ENCODE measurements at regions not wholly inside any gene's neighbourhood (a gene's known extent, or its start where the extent isn't known, plus 50 kb on each side); places are given as distances from the start of the nearest gene placed in this dataset.
"Not testable (repeated sequence)": the region's sequence is repeated elsewhere in the genome, so short reads cannot be mapped to it uniquely, and the experiment has no call there.

DNA sequence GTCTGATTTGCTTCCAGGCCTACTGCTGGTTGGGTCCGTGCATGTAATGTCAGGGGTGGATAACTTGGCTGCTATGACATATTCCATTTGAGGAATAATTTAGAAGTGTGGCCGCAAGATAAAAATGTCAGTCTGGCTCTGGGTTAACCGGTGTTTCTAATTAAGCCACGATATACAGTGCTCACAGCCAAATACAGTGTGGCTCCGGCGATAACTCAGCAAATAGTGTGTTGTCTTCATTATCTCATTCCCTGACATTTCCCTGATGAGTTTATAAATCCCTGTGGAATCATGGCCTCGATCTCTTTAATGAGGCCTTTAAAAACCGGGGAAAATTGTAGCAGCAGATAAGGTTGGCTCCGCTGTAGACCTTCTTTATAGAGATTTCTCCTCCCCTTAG is 1125.0 kb downstream of the TYW1 start:
- DNase-seq, result no peak

DNA sequence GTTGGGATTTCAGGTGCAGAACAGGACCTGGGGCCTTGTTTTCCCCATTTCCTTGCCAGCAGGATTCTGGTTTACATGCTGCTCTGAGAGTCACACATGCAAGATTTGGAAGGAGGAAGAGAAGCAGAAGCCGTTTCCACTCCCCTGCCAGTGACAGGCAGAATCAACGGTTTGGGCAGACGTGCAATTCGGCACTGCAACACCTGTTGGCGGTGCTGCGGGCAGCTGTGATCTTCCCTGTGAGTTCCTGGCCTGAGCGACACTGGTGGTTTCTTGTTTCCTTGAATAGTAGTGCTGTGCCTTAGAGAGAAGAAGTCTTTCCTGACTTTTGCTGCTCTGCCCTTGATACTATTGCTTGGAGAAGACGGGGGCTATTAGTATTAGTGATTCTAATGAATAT is 1126.2 kb downstream of the TYW1 start:
- DNase-seq, result no peak

DNA sequence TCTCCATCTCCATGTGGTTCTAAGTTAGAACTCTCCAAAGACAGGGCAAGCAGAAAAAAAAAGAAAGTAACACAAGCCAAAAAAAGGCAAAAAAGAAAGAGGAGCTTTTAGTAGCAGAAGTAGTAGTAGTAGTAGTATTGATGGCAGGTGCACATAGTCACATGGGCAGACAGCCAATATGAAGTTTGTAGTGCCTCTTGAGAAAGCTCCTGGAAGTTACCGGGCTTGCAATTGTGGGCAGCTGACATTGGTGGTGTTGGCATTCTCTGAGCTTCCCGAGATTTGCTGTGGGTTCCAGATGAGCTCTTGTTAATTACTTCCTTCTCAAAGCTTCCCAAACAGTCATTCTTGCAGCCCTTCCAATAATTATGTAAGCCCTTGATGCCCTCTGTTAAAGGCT is 1128.5 kb downstream of the TYW1 start:
- no peak for DNase-seq

DNA sequence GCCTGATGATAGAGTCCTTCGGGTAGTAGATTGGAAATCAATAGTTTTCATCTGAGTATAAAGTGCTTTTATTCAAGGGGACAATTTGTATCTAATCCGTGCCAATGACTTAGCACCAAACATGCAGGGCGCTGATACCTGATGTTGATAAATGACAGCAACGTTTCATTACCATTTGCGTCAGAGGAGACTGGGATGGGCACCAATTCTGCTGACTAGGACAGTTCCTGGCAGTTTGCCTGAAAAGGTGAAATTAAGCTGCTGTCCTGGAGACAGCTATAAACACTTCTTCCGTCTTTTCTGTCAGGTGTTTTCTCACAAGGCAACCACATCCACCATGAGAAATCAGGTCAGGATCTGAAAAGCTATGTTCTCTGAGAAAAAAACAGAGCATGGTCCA is 1136.4 kb downstream of the TYW1 start:
- no peak for DNase-seq

DNA sequence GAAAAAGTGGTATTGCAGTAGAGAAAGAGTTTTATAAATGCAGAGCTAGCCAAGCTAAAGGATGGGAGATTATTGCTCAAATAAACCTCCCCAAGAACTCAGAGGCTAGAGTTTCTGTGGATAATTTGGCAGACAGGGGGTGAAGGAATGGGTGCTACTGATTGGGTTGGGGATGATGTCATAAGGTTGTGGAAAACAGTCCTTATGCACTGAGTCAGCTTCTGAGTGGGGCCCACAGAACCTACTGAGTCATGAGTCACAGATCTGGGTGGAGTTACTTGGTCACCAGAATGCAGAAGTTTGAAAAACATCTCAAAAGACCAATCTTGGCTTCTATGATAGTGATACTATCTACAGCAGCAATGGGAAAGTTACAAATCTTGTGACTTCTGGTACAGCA is 1146.7 kb downstream of the TYW1 start:
- DNase-seq, result no peak

DNA sequence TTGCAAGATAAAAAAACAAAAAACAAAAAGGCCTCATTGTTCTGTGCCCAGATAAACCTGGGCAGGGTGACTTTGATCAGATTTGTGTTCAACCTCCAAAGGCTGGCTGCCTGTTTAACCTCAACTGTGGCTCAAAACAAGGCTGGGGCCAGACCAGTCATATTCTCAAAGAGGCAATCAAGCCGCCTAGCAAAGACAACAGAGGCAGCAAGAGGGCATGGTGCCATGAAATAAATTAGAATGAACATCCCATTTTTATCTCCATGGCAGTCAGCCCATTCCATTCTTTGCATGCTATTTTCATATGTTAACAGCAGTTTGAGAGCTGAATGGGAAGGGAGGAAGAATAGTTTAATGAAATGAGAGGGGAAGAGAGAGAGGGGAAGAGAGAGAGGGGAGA is 1150.3 kb downstream of the TYW1 start:
- no peak for DNase-seq

DNA sequence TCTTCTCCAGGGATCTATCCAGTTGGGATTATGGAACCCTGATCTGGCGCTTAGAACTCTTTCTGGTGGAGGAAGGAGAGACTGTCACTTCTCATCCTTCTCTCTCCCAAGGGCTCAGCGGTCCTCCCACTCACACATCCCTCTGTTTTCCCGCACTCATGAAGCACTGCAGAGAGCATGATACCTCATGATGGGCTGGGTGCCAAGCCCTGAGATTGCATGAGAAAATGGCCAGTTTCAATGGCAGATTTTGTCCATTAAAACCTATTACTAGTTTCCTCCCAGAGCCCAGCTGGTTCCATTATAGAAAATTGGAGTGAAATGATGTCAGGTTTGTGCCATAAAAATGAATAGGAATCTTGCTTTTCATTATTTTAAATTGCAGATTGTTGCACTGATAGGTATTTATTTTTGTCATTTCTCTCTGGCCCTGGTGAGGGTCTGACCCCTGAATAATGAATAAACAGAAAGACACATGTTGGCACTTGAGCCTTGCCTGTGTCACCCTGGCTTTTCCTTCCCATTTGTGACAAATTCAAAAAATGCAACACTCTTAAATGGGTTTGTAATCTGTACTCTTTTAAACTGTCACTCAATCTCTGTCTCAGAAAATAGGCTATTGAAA is 1151.1 kb downstream of the TYW1 start:
- DNase-seq, result no peak

DNA sequence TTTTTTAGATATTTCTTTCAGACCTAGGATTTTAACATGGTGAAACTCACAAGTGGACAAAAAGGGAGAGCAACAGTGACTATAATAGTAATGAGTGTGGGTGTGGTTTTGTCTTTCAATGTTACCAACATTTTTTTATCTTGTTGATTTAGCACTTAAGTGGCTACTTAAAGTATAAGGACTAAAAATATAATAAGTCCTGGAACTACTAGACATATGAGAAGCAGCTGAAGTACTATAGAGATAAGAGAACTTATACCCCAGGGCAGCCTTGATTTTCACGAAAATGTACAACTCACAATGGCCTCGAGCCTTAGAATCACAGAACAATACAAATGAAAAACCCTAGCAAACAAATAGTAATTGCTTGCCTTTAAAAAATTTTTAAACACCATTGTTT is 1151.8 kb downstream of the TYW1 start:
- no peak for DNase-seq

DNA sequence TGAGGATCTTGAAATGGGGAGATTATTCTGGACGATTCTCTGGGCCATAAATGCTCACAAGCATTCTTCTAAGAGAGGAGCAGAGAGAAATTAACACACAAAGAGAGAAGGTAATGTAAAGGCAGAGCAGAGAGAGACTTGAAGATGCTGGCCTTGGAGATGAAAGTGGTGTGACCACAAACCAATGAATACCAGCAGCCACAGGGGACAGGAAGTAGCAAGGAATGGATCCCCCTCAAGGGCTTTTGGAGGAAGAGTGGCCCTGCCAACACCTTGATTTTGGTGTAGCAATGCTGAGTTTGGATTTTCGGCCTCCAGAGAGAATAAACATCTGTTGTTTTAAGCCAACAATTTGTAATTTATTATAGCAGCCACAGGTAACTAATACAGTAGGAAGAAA is 1155.6 kb downstream of the TYW1 start:
- DNase-seq, result no peak

DNA sequence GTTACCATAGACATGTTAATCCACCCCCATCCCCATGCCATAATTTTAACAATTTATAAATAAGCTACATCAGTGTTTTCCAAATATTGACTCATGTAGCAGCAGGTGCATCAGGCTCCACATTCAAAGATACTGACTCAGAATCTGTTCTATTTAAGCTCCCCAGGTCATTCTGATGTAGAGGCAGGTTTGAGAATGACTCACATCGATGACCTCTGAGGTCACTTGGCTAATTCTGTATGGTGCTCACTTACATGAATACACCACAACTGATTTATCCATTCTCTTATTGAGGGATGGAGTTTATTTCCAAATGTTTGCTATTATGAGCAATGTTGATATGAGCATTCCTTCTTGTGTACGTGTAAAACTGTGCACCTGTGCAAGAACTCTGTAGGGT is 1159.0 kb downstream of the TYW1 start:
- peak in 1 of 2 experiments; percentile 3 for DNase-seq

DNA sequence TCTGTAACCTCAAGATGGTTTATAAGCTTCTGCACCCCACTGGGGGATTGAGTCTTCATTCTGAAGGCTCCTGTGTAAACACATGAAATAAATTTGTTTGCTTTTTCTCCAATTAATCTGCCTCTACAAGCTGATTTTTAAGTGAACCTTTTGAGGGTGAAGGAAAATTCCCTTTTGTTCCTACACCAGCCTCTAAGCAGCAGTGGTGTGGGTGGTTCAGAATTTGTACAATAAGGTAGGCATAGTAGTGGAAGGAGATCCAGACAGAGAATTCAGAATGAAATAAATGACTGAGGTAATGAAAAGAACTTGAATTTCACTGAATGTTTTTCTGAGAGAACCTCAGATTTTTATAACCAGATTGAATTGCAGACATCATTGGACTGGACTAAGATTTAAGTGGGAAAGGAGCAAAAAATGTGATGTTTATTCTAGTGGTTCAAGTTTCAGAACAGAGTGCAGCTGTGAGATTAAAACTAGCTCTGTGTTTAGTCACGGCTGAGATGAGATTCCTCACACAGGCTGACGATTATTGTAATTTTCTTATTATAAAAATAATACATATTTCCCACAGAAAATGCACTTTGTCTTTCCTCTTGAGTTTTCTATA is 1162.2 kb downstream of the TYW1 start:
- no peak for DNase-seq

DNA sequence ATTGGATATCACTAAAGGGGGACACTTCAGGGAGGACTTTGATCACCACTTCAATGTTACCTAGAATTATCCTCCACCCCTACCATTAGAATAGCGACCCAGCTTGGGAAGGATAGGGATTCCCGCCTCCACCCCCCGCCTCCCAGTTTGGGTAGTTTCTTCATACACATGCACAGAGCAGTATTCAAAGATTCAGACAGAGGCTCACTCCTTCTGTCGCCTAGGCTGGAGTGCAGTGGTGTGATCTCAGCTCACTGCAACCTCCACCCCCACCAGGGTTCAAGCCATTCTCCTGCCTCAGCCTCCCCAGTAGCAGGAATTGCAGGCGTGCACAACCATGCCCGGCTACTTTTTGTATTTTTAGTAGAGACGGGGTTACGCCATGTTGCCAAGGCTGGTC is 1166.1 kb downstream of the TYW1 start:
- no peak for DNase-seq

DNA sequence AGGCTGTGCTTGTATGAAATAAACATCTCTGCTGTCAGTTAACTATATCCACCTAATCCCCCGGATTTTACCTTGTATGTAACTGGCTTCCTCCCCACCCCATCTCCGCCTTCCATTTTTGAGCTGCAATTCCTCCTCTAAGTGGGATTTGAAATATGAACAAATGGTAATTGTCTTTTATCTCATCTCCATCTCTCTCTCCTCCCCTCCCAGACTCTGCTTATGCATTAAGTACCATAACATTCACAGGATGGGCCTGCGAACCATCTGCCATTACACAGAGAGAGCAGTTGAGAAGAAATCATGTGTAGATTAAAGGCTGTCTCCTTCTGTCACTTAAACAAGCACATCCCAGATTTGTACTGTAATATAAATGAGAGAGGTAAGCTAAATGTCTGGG is 1169.9 kb downstream of the TYW1 start:
- no peak for DNase-seq

DNA sequence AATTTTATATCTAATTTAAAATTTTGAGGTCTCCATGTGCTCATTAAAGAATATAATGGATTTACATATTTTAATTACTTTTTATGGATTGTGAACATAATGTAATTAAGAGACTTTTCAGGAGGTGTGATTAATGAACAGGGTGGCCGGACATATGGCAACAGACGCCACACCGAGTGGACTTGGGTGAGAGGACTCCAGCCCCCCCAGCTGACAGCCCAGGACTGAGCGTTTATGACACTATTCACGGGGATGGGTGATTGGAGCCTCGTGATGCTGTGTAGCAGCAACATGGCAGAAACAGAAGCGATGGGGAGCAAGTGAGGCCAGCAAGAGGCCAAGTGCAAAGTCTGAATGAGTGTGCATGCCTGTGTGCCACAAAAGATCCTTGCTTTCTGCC is 1176.9 kb downstream of the TYW1 start:
- no peak for DNase-seq

DNA sequence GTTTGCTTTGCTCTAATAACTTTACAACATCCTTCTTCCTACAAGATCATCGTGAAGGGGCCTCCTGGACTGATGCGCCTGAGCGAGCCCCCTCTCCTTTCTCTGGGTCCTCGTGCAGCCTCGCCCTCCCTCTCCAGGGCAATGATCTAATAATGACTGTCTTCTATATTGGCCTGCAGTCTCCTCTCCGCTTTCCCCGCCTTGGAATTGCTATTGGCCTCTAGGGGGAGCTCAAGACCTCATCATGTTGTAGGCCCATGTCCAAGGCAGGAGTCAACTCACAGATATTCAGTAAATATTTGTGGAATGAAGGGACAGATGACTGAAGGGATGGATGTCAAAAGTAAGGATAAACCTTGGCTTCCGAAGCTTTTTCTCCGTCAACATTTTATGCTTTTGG is 1180.3 kb downstream of the TYW1 start:
- DNase-seq, result peak; percentile 59 to 70

DNA sequence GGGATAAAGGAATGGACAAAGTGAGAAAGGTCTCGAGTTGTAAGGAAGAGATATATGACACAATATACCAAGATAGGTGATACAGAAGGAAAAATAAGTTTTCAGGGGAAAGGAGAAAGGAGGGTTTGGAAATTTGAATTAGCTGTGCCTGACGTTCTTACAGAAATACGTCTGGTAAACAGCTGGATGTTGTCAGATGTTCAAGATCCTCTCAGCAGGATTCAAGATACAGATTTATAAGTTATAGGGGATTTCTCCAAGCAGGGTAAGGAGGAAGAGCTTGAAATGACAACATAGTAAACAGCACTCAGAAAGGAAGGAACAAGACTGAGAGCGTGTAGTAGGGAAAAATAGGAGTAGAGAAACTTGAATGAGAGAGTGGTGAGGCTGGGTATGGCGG is 1184.1 kb downstream of the TYW1 start:
- DNase-seq, result no peak

DNA sequence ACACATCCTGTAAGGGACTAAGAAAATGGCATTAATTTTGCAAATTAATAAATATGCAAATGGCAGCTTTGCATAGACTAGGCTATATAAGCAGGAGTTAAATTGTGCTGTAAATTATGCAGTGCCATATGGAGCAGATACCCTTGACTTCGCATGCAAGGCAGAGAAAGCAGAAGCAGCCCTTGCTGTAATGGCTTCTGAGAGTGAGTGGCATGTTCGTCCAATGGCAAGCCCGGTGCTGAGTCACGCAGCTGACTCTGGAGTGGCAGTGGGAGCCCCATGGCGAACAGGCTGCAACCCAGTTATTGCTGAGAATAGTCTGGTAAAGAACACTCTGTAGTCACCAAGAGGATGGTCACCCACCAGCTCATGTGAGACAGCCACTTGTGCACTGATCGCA is 1186.5 kb downstream of the TYW1 start:
- DNase-seq, result no peak

DNA sequence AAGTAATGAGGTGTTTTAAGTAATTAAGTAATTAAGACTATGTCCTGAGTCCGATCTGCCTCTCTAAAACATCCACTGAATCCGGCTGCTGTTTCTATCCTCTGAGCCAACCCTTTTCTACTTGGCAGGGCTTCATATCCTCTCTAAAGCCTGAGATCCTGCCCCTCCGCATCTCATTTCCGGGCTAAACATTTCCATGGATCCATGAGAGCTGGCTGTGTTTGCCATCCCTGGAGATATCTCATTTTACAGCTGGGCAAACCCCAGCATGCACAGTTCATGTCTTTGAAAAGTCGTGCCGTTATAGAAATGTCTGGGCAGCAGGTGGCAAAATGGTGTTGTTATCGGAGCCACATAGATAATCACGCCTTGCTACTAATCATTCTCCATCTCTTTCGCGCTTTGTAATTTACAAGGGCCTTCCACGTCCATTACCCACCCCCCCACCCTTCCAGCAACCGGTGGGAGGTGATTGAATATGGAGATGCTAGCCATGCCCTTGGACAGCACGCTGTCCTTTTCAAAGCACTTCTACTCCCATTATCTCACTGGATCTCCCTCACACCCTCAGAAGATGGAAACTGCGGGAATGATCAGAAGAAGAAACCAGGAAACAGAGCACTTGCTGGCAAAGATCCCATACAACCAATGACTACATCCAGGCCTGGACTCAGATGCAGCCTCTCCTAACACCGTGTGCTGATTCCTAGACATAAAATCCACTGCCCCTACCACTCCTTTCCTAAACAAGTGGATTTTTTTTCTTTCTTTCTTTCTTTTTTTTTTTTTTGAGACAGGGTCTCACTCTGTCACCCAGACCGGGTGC is 1189.2 kb downstream of the TYW1 start:
- DNase-seq, result peak; percentile 10 to 29

DNA sequence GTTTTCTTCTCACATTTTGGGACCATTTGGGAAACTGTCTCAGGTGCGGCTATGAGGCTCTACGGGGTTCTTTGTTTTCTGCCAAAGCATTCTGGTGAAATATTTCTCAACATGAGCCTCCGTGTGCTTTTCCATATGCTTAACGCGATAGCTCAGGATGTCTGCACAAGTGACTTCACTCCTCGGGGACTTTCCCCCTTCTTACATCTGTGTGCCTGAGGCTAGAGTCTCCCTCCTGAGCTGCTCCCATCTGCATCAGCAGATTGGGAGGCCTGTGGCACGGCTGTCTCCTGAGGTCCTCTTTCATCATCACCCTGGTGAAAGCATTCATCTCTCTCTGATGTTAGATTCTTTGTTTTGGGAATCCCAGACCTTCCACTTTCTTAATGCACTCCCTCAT is 1190.9 kb downstream of the TYW1 start:
- no peak for DNase-seq

DNA sequence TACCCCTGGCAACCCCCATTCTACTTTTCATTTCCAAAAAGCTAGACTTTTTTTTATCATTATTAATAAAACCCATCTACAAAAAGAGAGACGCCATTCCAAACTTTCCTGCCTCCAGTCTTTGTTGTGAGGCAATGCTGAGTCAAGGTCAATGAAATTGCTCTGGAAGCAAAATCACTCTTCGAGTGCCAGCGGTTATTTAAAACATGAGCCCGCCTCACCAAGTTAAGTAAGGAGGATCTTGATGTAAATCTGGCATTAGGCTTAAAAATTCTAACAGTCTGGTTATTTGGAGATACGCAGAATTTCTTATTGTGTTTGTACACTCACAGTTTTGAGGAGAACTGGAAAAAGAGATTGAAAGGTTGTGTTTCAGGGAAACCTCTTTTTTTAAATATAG is 1196.3 kb downstream of the TYW1 start:
- no peak for DNase-seq

DNA sequence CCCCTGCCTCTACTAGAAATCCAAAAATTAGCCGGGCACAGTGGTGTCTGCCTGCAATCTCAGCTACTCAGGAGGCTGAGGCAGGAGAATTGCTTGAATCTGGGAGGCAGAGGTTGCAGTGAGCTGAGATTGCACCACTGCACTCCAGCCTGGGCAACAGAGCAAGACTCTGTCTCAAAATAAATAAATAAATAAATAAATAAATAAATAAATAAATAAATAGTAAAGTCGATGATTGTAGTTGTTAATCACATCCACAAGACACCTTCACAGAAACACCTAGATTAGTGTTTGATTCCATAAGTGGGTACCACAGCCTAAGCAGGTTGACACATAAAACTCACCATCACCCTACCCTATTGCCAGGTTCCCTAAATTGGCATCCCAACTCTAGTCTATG is 1199.0 kb downstream of the TYW1 start:
- DNase-seq, result not testable (repeated sequence)

DNA sequence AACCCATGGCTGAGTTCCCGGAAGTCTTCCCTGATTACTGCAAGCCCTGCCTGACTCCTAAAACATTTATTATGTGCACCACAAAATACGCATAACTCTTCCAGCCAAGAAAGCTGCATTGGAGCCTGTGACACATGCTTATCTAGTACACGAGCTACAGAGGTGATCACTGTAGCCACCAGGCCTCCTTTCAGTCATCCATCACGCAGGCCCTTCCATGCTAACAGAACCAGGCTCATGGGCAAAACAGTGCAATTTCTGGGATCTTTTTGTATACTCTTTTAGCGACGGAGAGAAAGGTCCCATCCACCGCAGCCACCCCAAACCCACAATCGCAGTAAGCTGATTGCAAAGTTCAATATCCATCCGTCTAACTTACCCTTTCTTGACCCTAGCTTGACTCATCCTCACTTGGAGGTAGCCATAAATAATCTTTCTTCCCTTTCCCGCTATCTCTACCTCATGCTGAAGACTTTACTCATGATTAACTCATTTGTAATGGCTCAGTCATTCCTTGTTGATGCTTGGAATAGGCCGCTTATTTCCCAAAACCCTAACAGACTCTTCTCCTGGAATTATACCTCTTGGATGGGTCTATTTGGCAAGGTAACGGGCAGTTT is 1203.5 kb downstream of the TYW1 start:
- DNase-seq, result no peak

DNA sequence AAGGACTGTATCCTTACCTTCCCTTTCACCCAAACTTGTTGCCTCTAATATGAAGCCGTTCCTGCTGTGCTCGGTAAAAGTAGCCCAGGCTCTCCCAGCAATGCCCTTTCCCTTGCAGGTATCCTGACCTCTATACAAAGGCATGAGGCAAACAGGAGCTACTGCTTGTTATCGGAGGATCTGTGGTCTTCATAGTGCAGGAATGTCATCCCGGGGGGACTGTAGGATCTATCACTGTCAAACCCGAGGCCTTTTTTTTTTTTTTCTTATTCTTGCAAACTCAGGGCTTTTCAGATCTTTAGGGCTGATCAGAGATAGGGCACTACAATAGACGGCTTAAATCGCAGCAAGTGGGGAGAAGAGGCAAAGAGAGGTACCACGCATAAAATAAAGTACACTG is 1206.6 kb downstream of the TYW1 start:
- DNase-seq, result no peak

DNA sequence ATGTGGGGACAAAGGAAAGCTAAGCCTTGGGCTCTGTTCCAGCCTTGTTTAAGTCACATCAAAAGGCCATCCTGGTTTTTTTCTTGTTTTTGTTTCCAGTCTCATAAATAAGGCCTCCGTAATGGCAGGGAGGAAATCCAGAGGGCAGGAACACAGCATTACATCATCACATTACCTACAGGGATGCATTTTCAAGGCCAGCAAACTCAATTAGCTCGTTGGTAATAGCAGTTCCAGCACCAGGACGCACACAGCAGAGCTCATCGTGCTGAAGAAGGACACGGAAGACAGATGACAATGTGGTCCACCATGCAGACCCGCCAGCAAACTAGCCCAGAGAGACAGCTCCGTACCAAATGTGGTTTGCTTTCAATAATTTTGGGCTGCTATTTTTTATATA is 1209.2 kb downstream of the TYW1 start:
- no peak for DNase-seq

Data from SHP77 (cell line).